Mesenchymal stem cell (in vitro differentiated cells and primary cell): ENCODE measurements at regions not wholly inside any gene's neighbourhood (a gene's known extent, or its start where the extent isn't known, plus 50 kb on each side); places are given as distances from the start of the nearest gene placed in this dataset.

ENCODE experiments used
- DNase-seq: peaks from one replicate; pipeline ENCODE4 v3.0.0-alpha.2; 2013
- H2AFZ ChIP-seq: one replicate; pipeline ENCODE4 v1.6.1; 2013; ENCODE audit warnings: low read depth, mild to moderate bottlenecking, control low read depth, inconsistent platforms, low read length, moderate library complexity
- H2AK5ac ChIP-seq: 2 replicates; pipeline ENCODE4 v1.6.1; 2013; ENCODE audit warnings: low read length, moderate library complexity, mild to moderate bottlenecking, inconsistent platforms; ENCODE audit not compliant: severe bottlenecking
- H2BK120ac ChIP-seq: one replicate; pipeline ENCODE4 v1.6.1; 2013; ENCODE audit warnings: low read depth, mild to moderate bottlenecking, inconsistent platforms, low read length, moderate library complexity
- H2BK12ac ChIP-seq, 2 experiments: one replicate each; pipeline ENCODE4 v1.6.1; 2013; ENCODE audit warnings: inconsistent platforms in 2 of 2, low read length in 2 of 2, mild to moderate bottlenecking in 2 of 2, moderate library complexity in 2 of 2, control low read depth in 1 of 2
- H2BK15ac ChIP-seq: one replicate; pipeline ENCODE4 v1.6.1; 2013; ENCODE audit warnings: mild to moderate bottlenecking, low read depth, inconsistent platforms; ENCODE audit not compliant: poor library complexity, severe bottlenecking
- H2BK5ac ChIP-seq: 2 replicates; pipeline ENCODE4 v1.6.1; 2013; ENCODE audit warnings: low read depth, mild to moderate bottlenecking, low read length, control low read depth, inconsistent platforms; ENCODE audit not compliant: poor library complexity, severe bottlenecking
- H3K14ac ChIP-seq, 2 experiments: one replicate each; pipeline ENCODE4 v1.6.1; 2013; ENCODE audit warnings: inconsistent platforms in 2 of 2, low read length in 2 of 2, control low read depth in 1 of 2, mild to moderate bottlenecking in 1 of 2, moderate library complexity in 1 of 2
- H3K18ac ChIP-seq, 2 experiments: one replicate each; pipeline ENCODE4 v1.6.1; 2013; ENCODE audit warnings: inconsistent platforms in 2 of 2, low read length in 2 of 2, control low read depth in 1 of 2, low read depth in 1 of 2, mild to moderate bottlenecking in 1 of 2
- H3K23ac ChIP-seq, 2 experiments: one replicate each; pipeline ENCODE4 v1.6.1; 2013; ENCODE audit warnings: inconsistent platforms in 2 of 2, low read length in 2 of 2, mild to moderate bottlenecking in 2 of 2, moderate library complexity in 2 of 2, control low read depth in 1 of 2
- H3K27ac ChIP-seq: 2 replicates; pipeline ENCODE4 v1.5.1; 2013; ENCODE audit warnings: mild to moderate bottlenecking, moderate library complexity, low read length, control low read depth, inconsistent platforms; ENCODE audit not compliant: poor library complexity, severe bottlenecking
- H3K27me3 ChIP-seq, 2 experiments: 2 replicates each; pipeline versions ENCODE4 v1.6.1 to v1.7.0; 2013; ENCODE audit warnings: low read length in 2 of 2, mild to moderate bottlenecking in 2 of 2, moderate library complexity in 2 of 2, control low read depth in 1 of 2, inconsistent platforms in 1 of 2; ENCODE audit not compliant: control insufficient read depth in 1 of 2, insufficient read depth in 1 of 2
- H3K36me3 ChIP-seq, 2 experiments: 2 replicates each; pipeline versions ENCODE4 v1.6.1 to v1.7.0; 2013; ENCODE audit warnings: low read length in 2 of 2, control low read depth in 1 of 2, inconsistent platforms in 1 of 2, low read depth in 1 of 2, mild to moderate bottlenecking in 1 of 2; ENCODE audit not compliant: insufficient read depth in 2 of 2, control insufficient read depth in 1 of 2
- H3K4ac ChIP-seq, 2 experiments: one replicate each; pipeline ENCODE4 v1.6.1; 2013; ENCODE audit warnings: inconsistent platforms in 2 of 2, low read length in 2 of 2, mild to moderate bottlenecking in 2 of 2, moderate library complexity in 2 of 2, control low read depth in 1 of 2, low read depth in 1 of 2
- H3K4me1 ChIP-seq: 2 replicates; pipeline ENCODE4 v1.6.1; 2013; ENCODE audit warnings: low read depth, low read length, control low read depth; ENCODE audit not compliant: control insufficient read depth, insufficient read depth
- H3K4me2 ChIP-seq: 2 replicates; pipeline ENCODE4 v1.6.1; 2013; ENCODE audit warnings: low read length, mild to moderate bottlenecking, inconsistent platforms; ENCODE audit not compliant: poor library complexity, severe bottlenecking
- H3K4me3 ChIP-seq, 2 experiments: 2 replicates each; pipeline versions ENCODE4 v1.5.1 to v1.7.0; 2013; ENCODE audit warnings: low read length in 2 of 2, mild to moderate bottlenecking in 2 of 2, control low read depth in 1 of 2, low read depth in 1 of 2; ENCODE audit not compliant: insufficient read depth in 1 of 2
- H3K79me1 ChIP-seq: replicated peaks from 2 replicates; pipeline ENCODE4 v1.6.1; 2013; ENCODE audit warnings: mild to moderate bottlenecking, control low read depth, low read length, inconsistent platforms; ENCODE audit not compliant: poor library complexity, severe bottlenecking
- H3K9ac ChIP-seq: 2 replicates; pipeline ENCODE4 v1.7.0; 2013; ENCODE audit warnings: mild to moderate bottlenecking, low read length, moderate library complexity
- H3K9me3 ChIP-seq: 2 replicates; pipeline ENCODE4 v1.7.0; 2013; ENCODE audit warnings: mild to moderate bottlenecking, low read length; ENCODE audit not compliant: control insufficient read depth
- H4K8ac ChIP-seq: one replicate; pipeline ENCODE4 v1.6.1; 2013; ENCODE audit warnings: inconsistent platforms, mild to moderate bottlenecking, low read length, moderate library complexity
- H4K91ac ChIP-seq: one replicate; pipeline ENCODE4 v1.6.1; 2013; ENCODE audit warnings: mild to moderate bottlenecking, low read length, inconsistent platforms
- WGBS: methylation state at CpG from one replicate; pipeline ENCODE4 v1.1.7; 2013; ENCODE audit warnings: mixed read lengths; 5-methylcytosine and 5-hydroxymethylcytosine counted together

GRCh38 chr10:9886772-9887171 is 1130.9 kb upstream of the CELF2 start:
- WGBS: no CpG with 5 or more reads among the region's 1 CpG
- no peaks in the 10 kb centered on the region for H3K4me1 ChIP-seq
- no peak overlapping the region for H3K4me2 ChIP-seq
- no peak overlapping the region for H2BK12ac ChIP-seq
- no peak overlapping the region for H4K8ac ChIP-seq
- H3K18ac ChIP-seq: no peak overlapping the region
- peaks cover 7% of the 10 kb centered on the region for H3K9me3 ChIP-seq
- no peak overlapping the region for H2BK15ac ChIP-seq
- DNase-seq: no peak
- no peak overlapping the region for H2BK5ac ChIP-seq
- no peaks in the 10 kb centered on the region for H3K36me3 ChIP-seq
- H3K4me3 ChIP-seq: no peak overlapping the region
- H2AK5ac ChIP-seq: no peak overlapping the region
- no peak overlapping the region for H3K14ac ChIP-seq
- H2AFZ ChIP-seq: no peak overlapping the region
- H2BK120ac ChIP-seq: no peak overlapping the region
- no peak overlapping the region for H3K4ac ChIP-seq
- no peak overlapping the region for H3K9ac ChIP-seq
- no peak overlapping the region for H3K27ac ChIP-seq
- H3K79me1 ChIP-seq: no peaks in the 10 kb centered on the region
- no peaks in the 10 kb centered on the region for H3K27me3 ChIP-seq
- H4K91ac ChIP-seq: no peak overlapping the region
- no peak overlapping the region for H3K23ac ChIP-seq

DNA sequence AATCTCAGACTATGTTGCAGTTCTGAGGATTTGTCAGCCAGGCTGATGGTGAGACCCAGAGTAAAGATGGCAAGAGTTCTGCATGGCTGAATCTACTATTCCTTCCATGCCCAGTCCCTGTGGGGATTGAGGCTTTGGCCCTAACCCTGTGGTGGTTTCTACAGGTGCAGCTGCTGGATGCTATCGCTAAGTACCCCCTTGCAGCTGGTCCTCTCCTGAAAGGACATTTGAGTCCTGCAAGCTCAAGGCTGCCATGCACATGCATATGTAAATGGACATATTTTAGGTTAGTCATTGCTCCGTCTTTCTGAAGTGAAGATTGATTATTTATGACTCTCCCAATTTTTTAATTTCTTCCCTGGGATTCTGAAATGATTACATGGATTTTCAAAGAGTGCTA is 1122.2 kb upstream of the CELF2 start:
- H3K23ac ChIP-seq: no peak overlapping the region
- no peak overlapping the region for H3K4ac ChIP-seq
- H3K36me3 ChIP-seq: no peaks in the 10 kb centered on the region
- no peak overlapping the region for H2BK120ac ChIP-seq
- H3K4me2 ChIP-seq: no peak overlapping the region
- no peak overlapping the region for H2BK12ac ChIP-seq
- H3K18ac ChIP-seq: no peak overlapping the region
- no peak overlapping the region for H3K9ac ChIP-seq
- no peak overlapping the region for H2BK5ac ChIP-seq
- no peaks in the 10 kb centered on the region for H3K79me1 ChIP-seq
- H3K4me3 ChIP-seq: no peak overlapping the region
- no peak overlapping the region for H2BK15ac ChIP-seq
- H2AFZ ChIP-seq: no peak overlapping the region
- H3K27me3 ChIP-seq: no peaks in the 10 kb centered on the region
- peaks cover 5% of the 10 kb centered on the region for H3K9me3 ChIP-seq
- no peak overlapping the region for H3K14ac ChIP-seq
- H3K4me1 ChIP-seq: no peaks in the 10 kb centered on the region
- H4K8ac ChIP-seq: no peak overlapping the region
- no peak overlapping the region for H4K91ac ChIP-seq
- 90% methylated on average over 2 of the region's 2 CpGs for WGBS
- no peak for DNase-seq
- H3K27ac ChIP-seq: no peak overlapping the region
- no peak overlapping the region for H2AK5ac ChIP-seq

- no peaks in the 10 kb centered on the region for H3K4me1 ChIP-seq
- H3K18ac ChIP-seq: no peak overlapping the region
- no peak overlapping the region for H2BK15ac ChIP-seq
- no peak overlapping the region for H4K8ac ChIP-seq
- H2BK120ac ChIP-seq: no peak overlapping the region
- no peaks in the 10 kb centered on the region for H3K36me3 ChIP-seq
- H3K14ac ChIP-seq: no peak overlapping the region
- DNase-seq: no peak
- no peak overlapping the region for H3K4me3 ChIP-seq
- no peak overlapping the region for H3K27ac ChIP-seq
- H3K23ac ChIP-seq: no peak overlapping the region
- H3K4ac ChIP-seq: no peak overlapping the region
- H4K91ac ChIP-seq: no peak overlapping the region
- peaks cover 5% of the 10 kb centered on the region for H3K9me3 ChIP-seq
- H2BK5ac ChIP-seq: no peak overlapping the region
- H2AK5ac ChIP-seq: no peak overlapping the region
- no peak overlapping the region for H2AFZ ChIP-seq
- H3K27me3 ChIP-seq: no peaks in the 10 kb centered on the region
- H3K79me1 ChIP-seq: no peaks in the 10 kb centered on the region
- H3K9ac ChIP-seq: no peak overlapping the region
- no peak overlapping the region for H2BK12ac ChIP-seq
- no peak overlapping the region for H3K4me2 ChIP-seq
These were observed 1121.7 kb upstream of the CELF2 start for GRCh38 chr10:9895981-9896380.

GRCh38 chr10:9898633-9899395 is 1118.9 kb upstream of the CELF2 start:
- no peak overlapping the region for H4K91ac ChIP-seq
- H4K8ac ChIP-seq: no peak overlapping the region
- H2BK120ac ChIP-seq: no peak overlapping the region
- H3K79me1 ChIP-seq: no peaks in the 10 kb centered on the region
- no peaks in the 10 kb centered on the region for H3K4me1 ChIP-seq
- no peak overlapping the region for H3K4me2 ChIP-seq
- H2BK15ac ChIP-seq: no peak overlapping the region
- H2BK5ac ChIP-seq: no peak overlapping the region
- H3K9ac ChIP-seq: no peak overlapping the region
- no peaks in the 10 kb centered on the region for H3K27me3 ChIP-seq
- H2AFZ ChIP-seq: no peak overlapping the region
- no peak overlapping the region for H3K4me3 ChIP-seq
- no peak overlapping the region for H2BK12ac ChIP-seq
- H3K4ac ChIP-seq: no peak overlapping the region
- no peak for DNase-seq
- no peak overlapping the region for H3K14ac ChIP-seq
- no peak overlapping the region for H2AK5ac ChIP-seq
- H3K23ac ChIP-seq: no peak overlapping the region
- H3K36me3 ChIP-seq: no peaks in the 10 kb centered on the region
- 63% methylated on average over 3 of the region's 6 CpGs for WGBS
- H3K18ac ChIP-seq: no peak overlapping the region
- no peaks in the 10 kb centered on the region for H3K9me3 ChIP-seq
- no peak overlapping the region for H3K27ac ChIP-seq
